Pons (tissue), 1 donor: ENCODE measurements at regions not wholly inside any gene's neighbourhood (a gene's known extent, or its start where the extent isn't known, plus 50 kb on each side); places are given as distances from the start of the nearest gene placed in this dataset.
"Not testable (repeated sequence)": the region's sequence is repeated elsewhere in the genome, so short reads cannot be mapped to it uniquely, and the experiment has no call there.

Experiments used
- DNase-seq: peaks from one replicate; pipeline ENCODE4 v3.0.0-alpha.2; 2016; ENCODE audit warnings: low spot score

- no peak for DNase-seq
Measured at GRCh38 chr12:91454179-91454578, 271.6 kb upstream of the DCN start.

- DNase-seq = not testable (repeated sequence)
Measured at GRCh38 chr12:91452464-91452863, 269.8 kb upstream of the DCN start.

DNA sequence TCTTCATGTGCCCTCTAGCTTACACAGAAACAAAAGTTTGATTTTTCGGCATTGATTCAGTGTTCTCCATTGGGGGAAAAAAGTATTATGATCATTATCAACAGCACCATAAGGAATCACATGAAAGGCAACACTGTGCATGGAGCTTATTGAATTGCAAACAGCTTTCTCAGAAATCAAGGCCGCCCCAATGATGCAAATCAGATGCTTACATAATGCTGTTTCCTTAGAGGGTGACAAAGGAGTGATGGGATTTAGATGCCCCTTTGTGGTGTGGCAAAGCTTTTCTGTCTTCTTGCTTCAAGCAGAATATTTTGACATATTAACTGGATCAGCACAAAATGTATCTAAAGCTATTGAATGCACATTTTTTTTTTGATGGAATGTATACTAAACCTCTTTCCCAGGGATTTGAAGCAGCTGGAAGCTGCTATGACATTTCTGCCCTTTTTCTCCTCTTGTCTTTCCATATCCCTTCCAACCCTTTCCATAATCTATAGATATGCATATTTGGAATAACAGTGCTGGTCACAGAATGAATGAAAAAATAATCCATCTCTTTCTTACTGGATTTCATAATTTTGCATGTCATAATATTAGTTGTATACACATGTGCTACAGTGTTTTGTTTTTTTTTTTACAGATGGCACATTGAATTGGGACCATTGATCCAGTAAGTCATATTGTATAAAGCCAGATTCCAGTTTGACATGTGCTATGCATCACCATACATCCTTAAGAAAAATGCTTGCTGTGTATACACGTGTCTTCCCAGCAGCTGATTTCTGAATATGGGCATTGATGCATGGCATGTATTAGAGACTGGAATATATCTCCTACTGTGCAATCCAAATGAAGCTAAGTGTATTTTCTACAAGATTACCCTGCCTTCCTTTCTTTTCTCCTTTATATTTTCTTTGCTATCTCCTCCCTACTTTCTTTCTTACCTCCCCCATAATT is 259.7 kb upstream of the DCN start:
- DNase-seq = peak; percentile 27

GRCh38 chr12:91441246-91441645 is 258.6 kb upstream of the DCN start:
- DNase-seq = no peak

DNA sequence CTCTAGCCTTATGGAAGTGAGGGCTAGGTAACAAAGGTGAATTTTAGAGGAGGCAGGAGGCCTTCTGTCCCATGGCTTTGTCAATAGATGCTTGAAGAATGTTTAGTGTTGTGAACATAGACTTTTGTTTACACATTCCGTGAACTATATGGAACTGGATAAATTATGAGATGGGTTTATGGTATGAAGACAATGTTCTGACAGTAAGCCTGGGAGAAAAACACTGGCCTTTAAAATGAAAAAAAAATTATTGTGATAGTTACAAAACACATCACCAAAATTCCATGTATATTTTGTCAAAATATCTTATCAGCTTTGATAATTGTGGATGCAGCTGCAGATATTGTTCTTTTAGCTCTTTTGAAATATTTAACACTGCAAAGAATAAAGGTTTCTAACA is 251.5 kb upstream of the DCN start:
- DNase-seq = no peak

DNA sequence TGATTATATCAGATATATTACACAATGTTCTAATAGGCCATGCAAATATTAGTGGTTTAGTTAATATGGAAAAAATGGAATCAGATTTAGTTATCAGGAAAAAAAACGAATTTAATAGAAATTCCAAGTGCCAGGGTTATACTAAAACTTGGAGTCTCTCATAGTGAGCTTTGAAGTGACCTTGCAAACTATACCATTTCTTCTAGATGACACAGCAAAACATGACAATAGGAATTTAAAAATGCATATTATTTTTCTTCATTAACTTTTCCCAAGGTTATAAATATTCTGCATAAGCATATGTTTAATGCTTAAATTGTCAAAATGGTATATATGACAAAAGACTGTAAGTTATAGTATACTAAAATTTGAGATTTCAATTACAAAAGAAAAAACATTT is 250.1 kb upstream of the DCN start:
- no peak for DNase-seq

GRCh38 chr12:91432089-91432488 is 249.5 kb upstream of the DCN start:
- no peak for DNase-seq

GRCh38 chr12:91424506-91424905 is 241.9 kb upstream of the DCN start:
- no peak for DNase-seq

DNA sequence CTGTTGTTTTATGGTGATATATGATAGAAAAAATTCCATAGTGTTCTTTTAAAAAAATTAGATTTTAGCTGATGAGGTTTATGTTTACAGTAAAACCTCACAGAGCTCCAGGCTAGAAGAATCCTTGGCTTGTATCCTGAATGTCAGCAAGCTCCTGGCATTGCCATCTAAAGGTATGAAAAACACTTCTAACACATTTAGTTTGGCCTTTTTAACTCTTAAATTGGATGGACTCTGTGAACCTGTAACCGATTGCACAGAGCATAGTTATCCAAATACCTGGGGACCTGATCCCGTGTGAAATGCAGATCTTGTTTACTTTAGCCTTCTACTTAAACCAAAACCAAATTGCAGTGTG is 241.1 kb upstream of the DCN start:
- no peak for DNase-seq

GRCh38 chr12:91422811-91423692 is 240.4 kb upstream of the DCN start:
- DNase-seq = no peak

- DNase-seq = no peak
Measured at GRCh38 chr12:91422127-91422526, 239.5 kb upstream of the DCN start.

GRCh38 chr12:91419809-91420208 is 237.2 kb upstream of the DCN start:
- DNase-seq = no peak

- no peak for DNase-seq
Measured at GRCh38 chr12:91418221-91419090, 235.8 kb upstream of the DCN start.

- no peak for DNase-seq
Measured at GRCh38 chr12:91417650-91418049, 235.0 kb upstream of the DCN start.

- DNase-seq = no peak
Measured at GRCh38 chr12:91414636-91415035, 232.0 kb upstream of the DCN start.

DNA sequence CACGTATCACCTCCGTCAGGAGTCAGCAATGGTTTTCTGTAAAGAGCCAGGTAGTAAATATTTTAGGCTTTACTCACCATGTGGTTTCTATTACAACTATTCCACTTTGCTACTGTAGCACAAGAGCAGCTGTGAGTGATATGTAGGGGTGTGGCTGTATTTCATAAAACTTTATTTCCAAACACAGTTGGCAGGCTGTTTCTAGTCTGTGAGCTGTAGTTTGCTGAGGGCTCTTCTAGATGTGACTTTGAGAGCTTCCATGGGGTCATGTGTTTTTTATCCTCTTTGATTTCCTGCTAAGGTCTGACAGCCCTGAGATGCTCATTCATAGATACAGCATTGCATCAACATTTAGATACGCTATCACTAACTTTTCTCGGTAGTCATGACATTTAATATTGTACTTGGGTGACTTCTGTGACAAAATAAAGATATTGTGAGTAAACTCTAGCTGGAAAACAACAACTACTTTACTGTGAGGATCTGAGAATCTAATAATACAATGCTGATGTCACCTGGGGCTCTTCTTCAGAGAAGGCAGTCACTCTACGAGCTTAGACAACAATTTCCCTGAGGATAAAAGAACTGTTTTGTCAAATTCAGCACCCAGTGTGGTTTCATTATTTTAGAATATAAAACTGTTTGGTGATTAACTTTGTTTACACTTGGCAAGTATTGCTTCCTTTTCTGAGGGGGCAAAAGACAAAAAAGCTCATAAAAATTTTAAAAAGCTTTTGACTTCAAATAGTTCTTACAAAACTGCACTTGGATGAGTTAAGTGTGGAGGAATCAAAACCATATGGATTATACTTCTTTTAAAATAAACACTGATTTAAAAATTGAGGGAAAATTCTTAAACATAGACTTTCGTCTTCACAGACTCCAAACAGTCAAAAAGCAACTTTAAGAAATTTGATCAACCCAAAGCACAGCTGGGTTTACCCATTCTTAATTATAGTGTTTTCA is 231.2 kb upstream of the DCN start:
- DNase-seq = no peak

DNA sequence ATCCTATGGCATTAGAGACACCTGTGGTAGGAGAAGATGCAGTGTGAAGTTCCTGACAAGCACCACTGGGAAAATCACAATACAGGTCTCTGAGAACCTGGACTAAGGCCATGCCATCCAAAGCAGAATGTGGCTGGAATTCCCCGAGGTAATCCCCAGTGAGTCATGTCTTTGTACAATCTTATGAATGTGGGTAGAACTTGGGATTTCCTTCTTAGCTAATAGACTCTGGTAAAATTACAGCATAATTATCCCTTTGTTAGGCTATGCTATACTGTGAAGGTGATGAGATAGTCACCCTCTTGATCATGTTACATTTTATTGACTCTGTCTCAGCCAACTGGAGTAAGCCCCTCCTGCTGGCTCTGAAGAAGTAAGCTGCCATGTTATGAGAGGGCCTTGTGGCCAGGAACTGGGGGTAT is 224.3 kb upstream of the DCN start:
- DNase-seq = no peak

DNA sequence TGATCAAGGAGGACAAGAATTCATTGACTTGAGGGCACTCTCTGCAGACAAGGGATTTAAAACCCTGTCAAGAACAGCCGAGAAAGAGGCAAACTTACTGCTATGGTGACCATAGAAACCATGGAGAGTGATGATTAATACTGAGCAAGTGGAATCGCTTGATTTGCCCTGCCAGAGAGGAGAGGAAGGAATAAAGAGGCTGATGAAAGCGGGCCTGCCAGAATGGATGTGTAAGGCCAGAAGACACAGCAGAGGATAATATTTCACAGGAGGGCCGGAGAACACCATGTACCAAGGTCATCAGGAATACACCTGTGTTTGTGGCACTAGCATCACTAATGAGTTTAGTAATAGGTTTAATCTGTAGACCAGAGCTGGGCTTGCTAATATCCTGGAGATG is 221.8 kb upstream of the DCN start:
- no peak for DNase-seq

GRCh38 chr12:91401190-91401589 is 218.6 kb upstream of the DCN start:
- no peak for DNase-seq

DNA sequence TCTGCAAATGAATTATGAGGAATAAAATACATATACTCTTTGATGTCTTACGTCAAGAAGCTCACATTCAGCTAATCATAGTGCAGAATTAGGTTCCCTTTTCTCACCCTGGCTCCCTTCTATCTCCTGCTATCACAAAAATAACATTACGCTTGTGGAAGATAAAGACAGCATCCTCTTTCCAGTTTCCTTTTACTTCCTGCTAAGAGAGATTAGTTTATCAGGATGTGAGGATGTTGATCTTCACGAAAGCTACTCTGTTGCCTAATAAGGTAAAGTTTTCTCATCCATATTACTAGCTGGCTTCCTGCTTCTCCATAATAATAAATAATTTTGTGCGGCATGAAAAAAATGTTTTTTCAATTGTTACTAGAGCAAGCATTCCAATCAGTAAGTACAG is 217.7 kb upstream of the DCN start:
- no peak for DNase-seq
